Glutamatergic neuron (in vitro differentiated cells): ENCODE measurements at regions not wholly inside any gene's neighbourhood (a gene's known extent, or its start where the extent isn't known, plus 50 kb on each side); places are given as distances from the start of the nearest gene placed in this dataset.
A peak's percentile ranks its signal among the peaks of the same experiment; 100 is the strongest.

Experiments
- DNase-seq: peaks from one replicate; pipeline ENCODE4 v3.0.0; 2022
- H3K27ac Mint-ChIP-seq: one replicate; pipeline ENCODE4 v1.8.0; 2020; ENCODE audit warnings: mild to moderate bottlenecking, mixed read lengths, inconsistent platforms; ENCODE audit not compliant: unreplicated experiment
- H3K27me3 Mint-ChIP-seq: one replicate; pipeline ENCODE4 v1.8.0; 2020; ENCODE audit warnings: mild to moderate bottlenecking, moderate library complexity, mixed read lengths, inconsistent platforms; ENCODE audit not compliant: unreplicated experiment
- H3K36me3 Mint-ChIP-seq: one replicate; pipeline ENCODE4 v1.8.0; 2020; ENCODE audit warnings: mild to moderate bottlenecking, mixed read lengths, inconsistent platforms; ENCODE audit not compliant: unreplicated experiment
- H3K4me1 Mint-ChIP-seq: one replicate; pipeline ENCODE4 v1.8.0; 2020; ENCODE audit warnings: mild to moderate bottlenecking, low read depth, mixed read lengths, inconsistent platforms; ENCODE audit not compliant: unreplicated experiment
- H3K4me3 Mint-ChIP-seq: one replicate; pipeline ENCODE4 v1.8.0; 2020; ENCODE audit warnings: mild to moderate bottlenecking, mixed read lengths, inconsistent platforms; ENCODE audit not compliant: unreplicated experiment
- H3K9me3 Mint-ChIP-seq: one replicate; pipeline ENCODE4 v1.8.0; 2020; ENCODE audit warnings: mild to moderate bottlenecking, moderate library complexity, mixed read lengths, inconsistent platforms; ENCODE audit not compliant: unreplicated experiment
- TF ChIP-seq, protein P1 (sequence below): fragments of 200-600 bp; sonication (generic); IDR thresholded peaks from one replicate; pipeline ENCODE4 v1.5.0; 2021; ENCODE audit not compliant: partially characterized antibody, unreplicated experiment

- H3K4me1 Mint-ChIP-seq, result peaks cover 2% of the 10 kb centered on the region
- H3K36me3 Mint-ChIP-seq, result no peaks in the 10 kb centered on the region
- H3K27ac Mint-ChIP-seq, result no peak overlapping the region
- no peaks in the 10 kb centered on the region for H3K27me3 Mint-ChIP-seq
- no peak overlapping the region for H3K4me3 Mint-ChIP-seq
- TF ChIP-seq, protein P1, sequence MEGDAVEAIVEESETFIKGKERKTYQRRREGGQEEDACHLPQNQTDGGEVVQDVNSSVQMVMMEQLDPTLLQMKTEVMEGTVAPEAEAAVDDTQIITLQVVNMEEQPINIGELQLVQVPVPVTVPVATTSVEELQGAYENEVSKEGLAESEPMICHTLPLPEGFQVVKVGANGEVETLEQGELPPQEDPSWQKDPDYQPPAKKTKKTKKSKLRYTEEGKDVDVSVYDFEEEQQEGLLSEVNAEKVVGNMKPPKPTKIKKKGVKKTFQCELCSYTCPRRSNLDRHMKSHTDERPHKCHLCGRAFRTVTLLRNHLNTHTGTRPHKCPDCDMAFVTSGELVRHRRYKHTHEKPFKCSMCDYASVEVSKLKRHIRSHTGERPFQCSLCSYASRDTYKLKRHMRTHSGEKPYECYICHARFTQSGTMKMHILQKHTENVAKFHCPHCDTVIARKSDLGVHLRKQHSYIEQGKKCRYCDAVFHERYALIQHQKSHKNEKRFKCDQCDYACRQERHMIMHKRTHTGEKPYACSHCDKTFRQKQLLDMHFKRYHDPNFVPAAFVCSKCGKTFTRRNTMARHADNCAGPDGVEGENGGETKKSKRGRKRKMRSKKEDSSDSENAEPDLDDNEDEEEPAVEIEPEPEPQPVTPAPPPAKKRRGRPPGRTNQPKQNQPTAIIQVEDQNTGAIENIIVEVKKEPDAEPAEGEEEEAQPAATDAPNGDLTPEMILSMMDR, result no peak
- H3K9me3 Mint-ChIP-seq, result no peaks in the 10 kb centered on the region
- no peak for DNase-seq
Observed at GRCh38 chr1:68322096-68322495, 89.8 kb upstream of the WLS start.

DNA sequence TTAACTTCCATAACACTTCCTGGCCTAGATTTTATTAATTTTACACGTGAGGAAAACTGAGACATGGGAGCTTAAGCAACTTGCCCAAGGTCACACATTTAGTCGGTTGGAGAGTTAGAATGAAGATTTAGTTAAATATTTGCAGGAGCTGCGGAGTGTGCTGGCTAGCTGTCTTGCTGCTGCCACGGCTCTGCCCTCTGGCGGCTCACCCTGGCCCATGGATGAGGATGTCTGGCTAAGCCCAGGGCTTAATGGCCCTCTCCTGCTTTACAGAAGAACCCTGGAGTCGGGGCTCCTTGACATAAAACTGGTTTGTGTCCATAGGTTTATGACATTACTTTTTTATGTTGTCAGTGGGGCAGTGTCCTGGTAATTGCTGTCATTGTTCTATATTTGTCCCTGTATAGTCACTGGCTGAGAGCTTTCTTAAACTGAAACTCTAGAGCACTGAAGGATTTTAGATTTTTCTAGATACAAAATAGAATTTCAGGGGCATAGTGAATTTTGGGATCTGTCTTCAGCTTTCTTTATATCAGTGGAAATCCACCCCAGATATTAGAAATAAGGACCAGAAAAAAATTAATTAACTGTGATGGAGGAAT lies 88.9 kb upstream of the WLS start:
- Mint-ChIP-seq H3K9me3 (no peaks in the 10 kb centered on the region), H3K36me3 (no peaks in the 10 kb centered on the region), H3K27me3 (no peaks in the 10 kb centered on the region), H3K27ac (no peak overlapping the region), H3K4me3 (no peak overlapping the region), H3K4me1 (peaks cover 2% of the 10 kb centered on the region)
- TF ChIP-seq, protein P1, result peak; percentile 21
- peak; percentile 65 for DNase-seq

DNA sequence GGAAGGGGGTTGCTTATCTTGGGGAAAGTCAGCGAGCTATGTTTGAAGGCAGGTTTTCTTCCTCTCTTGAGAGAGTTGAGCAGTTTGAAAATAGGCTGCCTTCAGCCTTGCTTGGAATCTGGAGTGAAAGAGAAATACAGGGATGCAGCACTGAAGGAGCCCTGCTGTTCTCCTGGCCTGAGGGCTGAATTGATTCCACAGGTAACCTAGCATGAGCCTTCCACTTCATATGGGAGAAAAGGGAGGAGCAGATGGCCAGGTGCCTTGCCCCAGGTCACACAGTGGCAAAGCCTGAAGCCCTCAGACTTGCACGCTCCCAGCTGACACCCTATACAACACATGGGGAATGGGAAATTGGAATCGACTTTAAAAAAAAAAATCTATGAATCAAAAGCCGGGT lies 88.0 kb upstream of the WLS start:
- TF ChIP-seq, protein P1, result no peak

GRCh38 chr1:68319907-68320306 lies 87.6 kb upstream of the WLS start:
- TF ChIP-seq, protein P1, result no peak
- Mint-ChIP-seq H3K27ac (no peak overlapping the region), H3K27me3 (no peaks in the 10 kb centered on the region), H3K4me1 (peaks cover 2% of the 10 kb centered on the region), H3K36me3 (no peaks in the 10 kb centered on the region), H3K9me3 (no peaks in the 10 kb centered on the region), H3K4me3 (no peak overlapping the region)
- no peak for DNase-seq

More for the DNA sequence above, 88.0 kb upstream of the WLS start:
- Mint-ChIP-seq H3K27ac (no peak overlapping the region), H3K4me1 (peaks cover 2% of the 10 kb centered on the region), H3K9me3 (no peaks in the 10 kb centered on the region), H3K36me3 (no peaks in the 10 kb centered on the region), H3K27me3 (no peaks in the 10 kb centered on the region), H3K4me3 (no peak overlapping the region)
- DNase-seq, result no peak

DNA sequence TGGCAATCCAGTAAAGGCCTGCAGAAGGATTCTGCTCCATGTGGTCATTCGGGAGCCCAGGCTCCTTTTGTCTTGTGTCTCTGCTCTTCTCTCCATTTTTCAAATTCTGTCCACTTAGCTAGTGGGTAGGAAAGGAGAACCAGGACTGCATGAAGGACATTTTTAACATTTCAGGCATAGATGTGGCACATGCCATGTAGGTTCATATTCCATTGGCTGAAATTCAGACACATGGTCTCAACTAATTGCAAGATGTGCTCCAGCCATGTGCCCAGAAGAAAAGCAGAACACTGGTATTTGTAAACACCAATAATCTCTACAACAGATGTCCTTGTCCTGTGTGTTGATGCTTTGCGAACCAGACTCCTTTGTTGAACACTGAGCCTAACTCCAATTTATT lies 85.2 kb upstream of the WLS start:
- H3K4me3 Mint-ChIP-seq, result no peak overlapping the region
- TF ChIP-seq, protein P1, result no peak
- H3K4me1 Mint-ChIP-seq, result peaks cover 8% of the 10 kb centered on the region
- no peak overlapping the region for H3K27ac Mint-ChIP-seq
- H3K36me3 Mint-ChIP-seq, result no peaks in the 10 kb centered on the region
- no peak for DNase-seq
- no peaks in the 10 kb centered on the region for H3K27me3 Mint-ChIP-seq
- no peaks in the 10 kb centered on the region for H3K9me3 Mint-ChIP-seq
